Neural progenitor cell (in vitro differentiated cells): ENCODE measurements at regions not wholly inside any gene's neighbourhood (a gene's known extent, or its start where the extent isn't known, plus 50 kb on each side); places are given as distances from the start of the nearest gene placed in this dataset.

Source experiments
- EZH2 ChIP-seq: fragments of 200-600 bp; sonication (generic); IDR thresholded peaks from 2 replicates; pipeline ENCODE4 v1.6.1; 2017; ENCODE audit warnings: antibody characterized with exemption, mild to moderate bottlenecking, moderate library complexity
- EZH2phosphoT487 ChIP-seq: fragments of 200-600 bp; sonication (generic); IDR thresholded peaks from 2 replicates; pipeline ENCODE4 v1.6.1; 2017; ENCODE audit warnings: antibody characterized with exemption
- TF ChIP-seq, protein P1 (sequence below): fragments of 200-600 bp; sonication (generic); IDR thresholded peaks from 2 replicates; pipeline ENCODE4 v1.5.1; 2017; ENCODE audit warnings: antibody characterized with exemption, mild to moderate bottlenecking

DNA sequence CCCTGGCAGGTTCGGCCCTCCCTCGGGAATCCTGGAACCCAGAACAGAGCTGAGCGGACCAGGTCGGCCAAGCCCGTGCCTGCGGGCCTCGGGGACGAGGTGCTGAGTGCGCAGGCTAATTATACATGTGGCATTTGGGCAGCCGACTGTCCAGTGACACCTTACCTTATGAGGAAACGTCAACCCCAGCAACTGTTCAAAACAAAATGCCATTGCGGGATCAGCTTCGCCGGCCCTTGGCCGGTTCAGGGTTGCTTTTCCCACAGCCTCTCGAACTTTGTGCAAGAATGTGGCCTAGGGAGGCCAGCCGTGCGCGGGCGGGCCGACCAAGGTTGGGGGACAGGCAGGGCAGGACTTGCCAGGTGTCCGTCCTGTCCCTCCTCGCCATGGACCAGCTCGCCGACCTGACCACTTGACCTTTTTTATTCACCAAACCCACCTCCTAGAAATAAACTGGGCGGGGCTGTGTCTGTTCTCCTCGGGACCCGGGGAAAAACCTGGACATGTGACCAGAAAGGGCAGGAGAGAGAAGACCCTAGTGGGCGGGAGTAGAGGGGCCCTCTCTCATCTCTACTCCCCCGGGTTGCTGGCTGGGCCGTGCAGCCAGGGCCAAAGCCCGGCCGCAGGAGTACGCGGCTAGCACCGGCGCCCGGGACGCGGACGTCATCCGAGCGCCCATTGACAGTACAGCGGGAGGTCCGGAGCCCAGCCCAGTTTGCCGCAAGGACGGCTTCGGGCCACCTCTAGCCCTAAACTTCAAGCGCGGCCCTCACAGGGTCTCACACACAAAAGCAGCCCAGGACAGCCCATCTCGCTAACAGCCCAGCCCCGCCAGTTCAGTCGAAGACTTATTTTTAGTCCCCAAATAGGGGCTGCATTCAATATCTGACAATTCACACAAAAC lies 134.3 kb upstream of the C11orf58 start:
- TF ChIP-seq, protein P1, sequence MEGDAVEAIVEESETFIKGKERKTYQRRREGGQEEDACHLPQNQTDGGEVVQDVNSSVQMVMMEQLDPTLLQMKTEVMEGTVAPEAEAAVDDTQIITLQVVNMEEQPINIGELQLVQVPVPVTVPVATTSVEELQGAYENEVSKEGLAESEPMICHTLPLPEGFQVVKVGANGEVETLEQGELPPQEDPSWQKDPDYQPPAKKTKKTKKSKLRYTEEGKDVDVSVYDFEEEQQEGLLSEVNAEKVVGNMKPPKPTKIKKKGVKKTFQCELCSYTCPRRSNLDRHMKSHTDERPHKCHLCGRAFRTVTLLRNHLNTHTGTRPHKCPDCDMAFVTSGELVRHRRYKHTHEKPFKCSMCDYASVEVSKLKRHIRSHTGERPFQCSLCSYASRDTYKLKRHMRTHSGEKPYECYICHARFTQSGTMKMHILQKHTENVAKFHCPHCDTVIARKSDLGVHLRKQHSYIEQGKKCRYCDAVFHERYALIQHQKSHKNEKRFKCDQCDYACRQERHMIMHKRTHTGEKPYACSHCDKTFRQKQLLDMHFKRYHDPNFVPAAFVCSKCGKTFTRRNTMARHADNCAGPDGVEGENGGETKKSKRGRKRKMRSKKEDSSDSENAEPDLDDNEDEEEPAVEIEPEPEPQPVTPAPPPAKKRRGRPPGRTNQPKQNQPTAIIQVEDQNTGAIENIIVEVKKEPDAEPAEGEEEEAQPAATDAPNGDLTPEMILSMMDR: no peak
- TF ChIP-seq EZH2: peak; percentile 75
- peak; percentile 43 for TF ChIP-seq EZH2phosphoT487
